Stomach (tissue), 4 donors: ENCODE measurements at regions not wholly inside any gene's neighbourhood (a gene's known extent, or its start where the extent isn't known, plus 50 kb on each side); places are given as distances from the start of the nearest gene placed in this dataset.
"Not testable (repeated sequence)": the region's sequence is repeated elsewhere in the genome, so short reads cannot be mapped to it uniquely, and the experiment has no call there.

Experiments
- CTCF ChIP-seq, 7 experiments: fragments of 450-650 bp in 4 of 7; fragments of 200-600 bp in 3 of 7; sonication (generic) in 3 of 7; IDR thresholded peaks; one replicate each; pipeline ENCODE4 v1.5.1; 2016 to 2019; ENCODE audit warnings: antibody characterized with exemption in 7 of 7, control low read depth in 2 of 7, mild to moderate bottlenecking in 1 of 7
- EP300 ChIP-seq: sonication (generic); formaldehyde crosslinking; IDR thresholded peaks from one replicate; pipeline ENCODE4 v1.6.1; 2017; ENCODE audit warnings: antibody characterized with exemption
- POLR2A ChIP-seq, 4 donors: fragments of 450-650 bp; IDR thresholded peaks; one replicate each; pipeline ENCODE4 v1.6.1; 2016; ENCODE audit warnings: antibody characterized with exemption in 4 of 4, control low read depth in 2 of 4, mild to moderate bottlenecking in 1 of 4, moderate library complexity in 1 of 4
- POLR2AphosphoS5 ChIP-seq, 3 donors: sonication (generic); formaldehyde crosslinking; IDR thresholded peaks; one replicate each; pipeline ENCODE4 v1.6.1; 2016; ENCODE audit warnings: antibody characterized with exemption in 3 of 3

DNA sequence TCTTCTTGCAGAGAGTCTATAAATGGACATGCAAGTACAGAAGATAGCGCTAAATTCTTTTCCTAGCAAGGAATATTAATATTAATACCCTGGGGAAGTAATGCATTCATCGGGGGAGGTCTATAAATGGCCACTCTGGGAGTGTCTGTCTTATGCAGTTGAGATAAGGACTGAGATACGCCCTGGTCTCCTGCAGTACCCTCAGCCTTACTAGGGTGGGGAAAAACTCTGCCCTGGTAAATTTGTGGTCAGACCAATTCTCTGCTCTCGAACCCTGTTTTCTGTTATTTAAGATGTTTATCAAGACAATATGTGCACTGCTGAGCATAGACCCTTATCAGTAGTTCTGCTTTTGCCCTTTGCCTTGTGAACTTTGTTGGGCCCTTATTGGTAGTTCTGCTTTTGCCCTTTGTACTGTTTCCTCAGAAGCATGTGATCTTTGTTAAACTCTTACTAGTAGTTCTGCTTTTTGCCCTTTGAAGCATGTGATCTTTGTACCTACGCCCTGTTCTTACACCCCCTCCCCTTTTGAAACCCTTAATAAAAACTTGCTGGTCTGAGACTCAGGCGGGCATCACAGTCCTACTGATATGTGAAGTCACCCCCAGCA lies 1956.2 kb downstream of the PCDH9 start:
- not testable (repeated sequence) for TF ChIP-seq CTCF (IDR thresholded peaks at IDR 0.05); POLR2A (IDR thresholded peaks at IDR 0.05); POLR2AphosphoS5 (IDR thresholded peaks at IDR 0.05); EP300
